NCI-H1694 (cell line): ENCODE measurements at regions not wholly inside any gene's neighbourhood (a gene's known extent, or its start where the extent isn't known, plus 50 kb on each side); places are given as distances from the start of the nearest gene placed in this dataset.

Experiments
- DNase-seq: peaks from one replicate; lab custom pipeline; 2025; lab: John Stamatoyannopoulos, UW

DNA sequence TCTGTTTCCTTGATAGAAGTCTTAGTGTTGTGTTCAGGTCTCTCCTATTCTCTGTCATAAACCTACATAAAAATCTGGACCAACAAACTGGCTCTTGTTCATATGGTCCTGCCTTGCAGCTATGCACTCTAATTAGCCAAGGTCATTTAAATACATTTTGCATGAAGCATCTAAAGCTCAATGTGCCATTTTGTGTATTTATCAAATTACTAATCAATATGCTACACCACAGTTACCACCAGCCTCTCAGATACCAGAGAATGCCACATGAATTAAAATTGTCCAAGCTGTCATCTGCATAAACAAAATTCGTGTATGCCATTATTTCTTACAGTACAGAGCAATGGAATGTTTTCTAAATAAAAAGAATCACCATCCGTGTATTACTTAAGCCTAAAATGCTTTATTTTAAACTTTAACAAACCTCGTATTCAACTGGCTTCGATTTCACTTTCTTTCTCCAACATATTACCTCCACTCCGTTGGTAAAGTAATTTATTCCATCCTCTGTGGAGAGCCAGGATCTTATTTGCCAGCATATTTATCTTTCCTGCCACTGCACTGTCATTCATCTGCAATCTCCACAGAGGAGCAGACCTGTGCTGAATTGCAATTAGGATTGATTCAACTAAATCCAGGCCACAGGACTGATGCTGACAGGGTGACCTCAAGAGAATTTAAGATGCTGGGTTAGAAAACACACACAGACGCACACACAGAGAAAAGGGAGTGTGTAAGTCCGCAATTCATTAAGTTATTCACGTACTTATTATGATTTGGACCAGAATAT, 284.1 kb upstream of the FOXG1 start:
- DNase-seq = no peak

DNA sequence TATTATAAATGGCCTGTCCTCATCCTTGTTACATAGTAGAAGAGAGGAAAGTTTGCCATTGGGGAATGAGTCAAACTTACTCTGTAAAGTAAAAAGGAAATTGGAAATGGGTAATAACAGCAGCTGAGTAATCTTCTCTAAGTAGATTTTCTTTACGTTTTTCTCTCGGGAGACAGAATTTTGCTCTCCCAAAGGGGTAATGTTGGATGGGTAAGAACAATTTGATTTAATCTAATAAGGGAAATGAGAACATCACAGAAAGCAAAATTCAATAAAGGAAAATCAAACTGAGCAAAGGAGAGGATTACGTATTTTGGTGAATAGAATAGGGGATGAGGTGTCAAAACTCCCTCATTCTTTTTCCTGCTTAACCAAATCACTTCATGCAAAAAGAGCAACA, 283.1 kb upstream of the FOXG1 start:
- DNase-seq = no peak

- no peak for DNase-seq
These were observed 277.9 kb upstream of the FOXG1 start for GRCh38 chr14:28488684-28489083.

- no peak for DNase-seq
These were observed 273.1 kb upstream of the FOXG1 start for GRCh38 chr14:28493516-28493915.

DNA sequence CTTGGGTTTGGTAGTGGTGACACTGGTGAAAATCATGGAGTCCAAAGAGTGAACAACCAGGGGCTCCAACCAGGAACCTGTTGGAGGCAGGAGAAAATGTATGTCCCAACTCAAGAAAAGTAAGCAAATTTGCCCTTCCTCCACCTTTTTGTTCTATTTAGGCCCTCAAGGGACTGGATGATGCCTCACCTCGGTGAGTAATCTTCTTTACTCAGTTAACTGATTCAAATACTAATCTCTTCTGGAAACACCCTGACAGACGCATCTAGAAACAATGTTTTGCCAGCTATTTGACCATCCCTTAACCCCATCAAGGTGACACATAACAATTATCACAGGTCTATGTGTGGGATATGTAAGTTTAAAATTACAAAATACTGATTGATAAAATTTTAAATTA, 272.4 kb upstream of the FOXG1 start:
- no peak for DNase-seq

DNA sequence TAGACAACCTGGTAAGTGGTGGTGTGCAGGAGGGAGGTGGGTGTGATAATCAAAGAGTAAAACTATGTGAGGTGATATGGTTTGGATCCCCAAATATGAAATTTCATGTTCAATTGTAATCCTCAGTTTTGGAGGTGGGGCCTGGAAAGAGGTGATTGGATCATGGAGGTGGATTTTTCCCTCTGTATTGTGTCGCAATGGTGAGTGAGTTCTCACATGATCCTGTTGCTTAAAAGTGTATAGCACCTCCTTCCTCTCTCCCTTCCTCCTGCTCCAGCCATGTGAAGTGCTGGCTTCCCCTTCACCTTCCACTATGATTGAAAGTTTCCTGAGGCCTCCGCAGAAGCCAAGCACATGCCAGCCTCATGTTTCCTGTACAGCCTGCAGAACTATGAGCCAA, 270.2 kb upstream of the FOXG1 start:
- DNase-seq = no peak

DNA sequence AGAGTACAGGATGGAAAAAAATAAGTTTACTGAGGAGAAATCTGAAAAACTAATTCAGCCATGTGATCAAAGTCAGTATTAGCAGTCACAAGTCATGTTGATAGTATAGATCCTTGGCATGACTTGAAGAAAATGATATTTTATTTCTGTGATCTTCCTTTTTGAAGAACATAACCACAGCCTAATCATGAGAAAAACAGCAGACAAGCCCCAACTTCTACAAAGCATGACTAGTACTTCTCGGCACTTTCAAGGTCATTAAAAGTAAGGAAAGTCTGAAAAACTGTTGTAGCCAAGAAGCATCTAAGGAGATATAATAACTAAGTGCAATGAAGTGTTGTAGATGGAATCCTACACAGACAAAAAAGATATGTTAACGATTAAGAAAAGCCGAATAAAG, 264.1 kb upstream of the FOXG1 start:
- DNase-seq = no peak

DNA sequence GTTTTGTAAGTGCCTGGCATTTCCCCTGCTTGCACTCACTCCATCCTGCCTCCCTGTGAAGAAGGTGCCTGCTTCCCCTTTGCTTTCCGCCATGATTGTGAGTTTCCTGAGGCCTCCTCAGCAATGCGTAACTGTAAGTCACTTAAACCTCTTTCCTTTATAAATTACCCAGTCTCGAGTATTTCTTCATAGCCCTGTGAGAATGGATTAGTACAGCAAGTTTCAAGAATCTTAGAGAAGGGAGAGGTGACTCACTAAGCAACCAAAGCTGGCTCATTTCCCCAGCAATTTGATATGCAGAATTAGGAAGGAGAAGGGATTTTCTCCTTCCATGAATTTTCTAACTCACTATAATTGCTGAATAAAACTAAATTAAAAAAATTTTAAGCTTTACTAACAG, 251.0 kb upstream of the FOXG1 start:
- DNase-seq = no peak

DNA sequence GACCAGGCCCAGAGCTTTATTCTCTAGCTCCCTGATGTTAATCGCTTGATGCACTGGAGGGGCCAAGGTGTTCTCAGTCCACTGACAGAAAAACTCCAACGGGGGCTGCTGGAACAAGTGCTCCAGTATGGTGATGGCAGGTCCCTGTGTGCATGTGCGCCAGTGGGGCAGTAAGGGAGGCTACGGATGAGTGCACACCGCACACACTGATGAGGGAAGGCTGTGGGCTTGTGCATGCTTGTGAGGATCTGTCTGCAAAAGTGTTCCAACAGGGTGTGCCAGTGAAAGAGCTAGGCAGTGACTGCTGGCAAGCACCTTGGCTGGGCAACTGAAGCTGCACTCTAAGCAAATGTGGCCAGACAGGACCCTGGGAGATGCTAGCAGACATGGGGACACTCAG, 229.7 kb upstream of the FOXG1 start:
- DNase-seq = no peak

- DNase-seq = no peak
These were observed 224.5 kb upstream of the FOXG1 start for GRCh38 chr14:28542040-28542439.

DNA sequence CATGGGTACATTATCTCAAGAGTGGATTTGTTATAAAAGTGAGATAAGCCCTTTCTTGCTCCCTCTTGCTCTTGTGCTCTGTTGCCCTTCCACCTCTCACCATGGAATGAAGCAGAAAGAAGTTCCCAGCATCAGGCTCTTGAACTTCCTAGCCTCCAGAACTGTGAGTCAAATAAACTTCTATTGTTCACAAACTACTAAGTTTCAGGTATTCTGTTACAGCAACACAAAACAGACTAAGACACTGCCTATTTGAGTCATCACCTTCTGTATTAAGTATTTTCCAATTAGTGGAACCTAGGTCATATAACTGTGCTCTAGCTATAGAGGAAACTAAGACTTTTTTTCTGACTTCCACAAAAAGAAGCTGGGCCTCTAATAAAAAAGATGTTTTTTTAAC, 201.2 kb upstream of the FOXG1 start:
- DNase-seq = no peak

- DNase-seq = no peak
These were observed 196.2 kb upstream of the FOXG1 start for GRCh38 chr14:28570391-28570790.

DNA sequence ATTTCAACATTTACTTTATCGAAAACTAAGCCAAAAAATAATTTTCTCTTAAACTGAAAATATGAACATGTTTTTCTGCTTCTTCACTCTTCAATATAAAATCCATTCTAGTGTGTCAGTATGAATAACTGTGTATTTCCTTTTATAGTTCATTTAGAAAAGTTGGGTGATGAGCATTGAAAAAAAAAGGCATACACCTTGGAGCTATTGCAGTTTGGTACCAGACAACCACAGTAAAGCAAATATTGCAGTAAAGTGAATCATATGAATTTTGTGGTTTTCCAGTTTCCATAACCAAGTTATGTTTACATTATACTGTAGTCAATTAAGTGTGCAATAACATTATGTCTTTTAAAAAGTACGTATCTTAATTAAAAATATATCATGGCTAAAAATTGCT, 195.0 kb upstream of the FOXG1 start:
- DNase-seq = no peak

GRCh38 chr14:28576523-28576922, 190.1 kb upstream of the FOXG1 start:
- no peak for DNase-seq

GRCh38 chr14:28577187-28577586, 189.4 kb upstream of the FOXG1 start:
- DNase-seq = no peak

- DNase-seq = no peak
These were observed 188.9 kb upstream of the FOXG1 start for GRCh38 chr14:28577711-28578131.

- no peak for DNase-seq
These were observed 181.6 kb upstream of the FOXG1 start for GRCh38 chr14:28584951-28585350.

DNA sequence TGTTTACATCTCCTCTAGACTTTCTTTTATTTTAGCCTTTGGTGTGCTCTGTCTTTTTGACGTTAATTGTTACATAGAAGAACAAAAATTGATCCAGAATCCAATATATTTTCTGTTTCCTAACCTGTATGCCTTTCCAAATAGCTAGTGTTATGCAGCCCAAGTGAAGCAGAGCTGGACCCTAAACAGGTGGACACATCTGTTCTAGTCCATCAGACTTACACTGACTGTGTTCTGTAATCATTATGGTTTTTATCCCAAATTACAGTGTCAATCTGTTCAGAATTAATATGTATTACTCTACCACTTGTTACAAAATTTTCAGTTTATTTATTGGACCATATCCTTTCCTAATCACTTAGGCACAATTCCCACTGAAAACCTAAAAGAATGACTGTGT, 176.8 kb upstream of the FOXG1 start:
- DNase-seq = no peak

GRCh38 chr14:28596391-28596790, 170.2 kb upstream of the FOXG1 start:
- no peak for DNase-seq

GRCh38 chr14:28599191-28599590, 167.4 kb upstream of the FOXG1 start:
- no peak for DNase-seq

DNA sequence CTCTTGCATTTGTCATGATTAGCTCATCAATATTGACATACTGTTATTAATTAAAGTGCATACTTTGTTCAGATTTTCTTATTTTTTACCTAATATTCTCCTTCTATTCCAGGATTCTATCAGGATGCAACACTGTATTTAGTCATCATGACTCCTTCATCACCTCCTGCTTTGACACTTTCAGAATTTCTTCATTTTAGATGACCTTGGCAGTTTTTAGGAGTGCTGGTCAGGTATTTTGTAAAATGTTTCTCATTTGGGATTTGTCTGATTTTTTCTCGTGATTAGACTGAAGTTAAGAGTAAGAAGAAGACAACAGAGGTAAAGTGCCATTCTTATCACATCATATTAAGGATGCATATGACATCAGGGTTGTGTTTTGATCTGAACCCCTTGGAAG, 167.0 kb upstream of the FOXG1 start:
- DNase-seq = no peak

GRCh38 chr14:28603606-28604005, 163.0 kb upstream of the FOXG1 start:
- DNase-seq = no peak

DNA sequence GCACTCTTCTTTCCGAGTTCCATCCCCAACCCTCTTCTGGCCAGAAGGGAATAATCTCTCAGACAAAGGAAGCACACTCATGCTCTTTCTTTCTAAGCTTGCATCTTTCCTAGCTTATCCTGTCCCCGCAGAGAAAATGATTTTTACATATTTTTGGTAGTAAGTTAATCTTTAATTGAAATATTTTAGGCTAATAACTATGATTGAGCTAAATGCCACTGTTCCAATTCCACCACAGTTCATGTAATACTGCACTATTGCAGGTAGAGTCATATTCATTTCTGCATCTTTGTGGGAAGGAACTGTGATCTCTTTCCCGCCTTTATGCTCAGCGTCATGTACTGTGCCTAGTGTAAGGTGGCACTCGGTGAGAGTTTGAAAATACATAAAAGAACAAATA, 158.9 kb upstream of the FOXG1 start:
- DNase-seq = no peak

DNA sequence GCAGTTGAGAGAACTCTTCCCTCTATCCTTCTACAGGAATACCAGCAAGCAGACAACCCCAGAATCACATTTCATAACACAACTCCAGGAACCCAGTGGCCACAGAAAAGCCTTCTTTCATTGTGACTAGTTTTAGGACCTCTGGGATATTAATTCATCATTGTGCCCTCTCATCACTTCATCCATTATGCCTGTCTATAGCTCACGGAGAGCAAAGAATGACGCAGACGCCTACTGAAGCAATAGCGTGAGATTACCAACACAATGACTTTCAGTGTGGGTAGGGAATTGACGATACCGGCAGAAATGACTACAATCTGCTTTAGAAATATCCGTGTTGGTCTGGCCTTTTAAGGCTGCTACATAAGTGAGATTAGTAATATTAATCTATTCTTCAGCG, 158.1 kb upstream of the FOXG1 start:
- no peak for DNase-seq
